Activated CD4-positive, alpha-beta T cell treated with anti-CD3 and anti-CD28 coated beads, Interleukin-2, Interleukin-4, amounts not matched to agents 100 ng/mL and 50 ng/mL, durations not matched to agents 16 hours and 8 hours (primary cell): ENCODE measurements at regions not wholly inside any gene's neighbourhood (a gene's known extent, or its start where the extent isn't known, plus 50 kb on each side); places are given as distances from the start of the nearest gene placed in this dataset.

Experiments used
- DNase-seq: peaks from one replicate; pipeline ENCODE4 v3.0.0-alpha.2; 2020; ENCODE audit warnings: low spot score

DNA sequence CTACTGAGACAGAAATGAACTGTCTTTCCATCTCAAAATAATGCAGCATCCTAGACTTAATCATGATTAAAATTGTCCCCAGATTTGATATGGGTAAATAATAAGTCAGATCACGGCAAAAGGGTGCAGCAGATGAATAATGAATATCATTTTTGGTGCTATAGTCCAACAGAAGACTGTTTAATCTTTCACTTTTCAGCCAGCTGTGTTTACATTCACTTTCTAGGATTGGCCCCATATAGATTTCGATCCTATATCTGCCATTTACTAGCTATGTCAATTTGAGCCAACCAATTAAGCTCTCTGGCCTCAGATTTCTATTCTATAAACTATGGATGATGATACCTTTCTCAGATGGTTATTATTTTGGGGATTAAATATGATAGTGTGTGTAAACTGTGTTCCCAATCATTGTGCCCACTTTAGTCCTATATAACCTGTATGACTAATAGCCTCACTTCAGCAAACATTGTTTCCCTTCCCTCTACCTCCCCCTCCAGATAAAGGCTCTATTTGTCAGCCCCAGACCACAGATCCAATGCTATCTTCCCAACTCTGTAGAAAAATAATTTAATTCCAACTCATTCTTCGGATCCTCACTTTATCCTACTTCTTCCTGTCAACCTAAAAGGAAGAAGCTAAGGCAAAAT lies 53.6 kb upstream of the NT5E start:
- DNase-seq, result no peak

DNA sequence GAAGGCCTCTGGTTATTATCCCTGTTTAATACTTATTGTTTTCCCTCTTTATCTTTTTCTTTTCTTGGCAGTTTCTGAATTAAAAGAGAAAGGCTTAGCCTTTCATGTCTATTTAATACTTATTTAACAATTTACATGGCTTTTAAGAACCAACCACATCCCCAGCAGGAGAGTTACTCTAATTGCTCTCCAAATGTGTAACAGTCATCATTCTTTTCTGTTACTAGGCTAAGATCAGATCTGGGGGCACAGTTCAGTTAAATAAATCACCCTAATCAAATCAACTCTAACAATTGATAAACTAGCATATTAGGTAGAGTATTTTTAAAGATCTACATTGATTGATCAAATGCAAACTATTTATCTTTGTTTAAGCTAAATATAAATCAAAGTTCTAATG lies 54.1 kb upstream of the NT5E start:
- no peak for DNase-seq

DNA sequence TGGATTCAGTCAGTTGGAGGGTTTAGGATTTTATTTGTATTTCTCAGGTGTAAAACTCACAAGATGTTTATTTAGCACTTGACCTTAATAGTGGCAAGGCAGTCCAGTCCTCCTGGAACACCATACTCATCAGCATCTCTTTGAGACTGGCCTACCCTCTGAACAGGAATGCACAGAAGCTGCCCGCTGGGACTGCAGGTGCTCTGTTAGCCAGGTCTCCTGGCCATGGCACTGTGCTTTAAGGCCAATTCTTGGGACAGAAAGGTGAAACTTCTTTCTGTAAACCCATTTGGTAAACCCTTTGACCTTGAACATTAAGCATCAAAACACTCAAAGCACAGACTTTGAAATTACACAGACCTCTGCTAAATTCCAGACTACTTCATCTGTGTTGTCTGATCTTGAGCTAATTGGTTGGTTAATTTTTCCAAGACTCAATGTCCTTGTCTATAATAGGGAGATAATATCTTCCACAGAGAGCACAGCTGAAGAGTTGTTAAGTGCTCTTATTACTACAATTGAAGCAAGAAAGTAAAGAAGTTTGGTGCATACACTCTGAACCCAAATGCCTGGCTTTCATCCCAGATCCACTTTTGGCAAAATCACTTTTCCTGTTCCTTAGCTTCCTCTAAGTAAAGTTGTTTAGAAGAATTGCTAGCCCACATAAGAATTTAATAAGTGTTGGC lies 54.9 kb upstream of the NT5E start:
- DNase-seq, result no peak

DNA sequence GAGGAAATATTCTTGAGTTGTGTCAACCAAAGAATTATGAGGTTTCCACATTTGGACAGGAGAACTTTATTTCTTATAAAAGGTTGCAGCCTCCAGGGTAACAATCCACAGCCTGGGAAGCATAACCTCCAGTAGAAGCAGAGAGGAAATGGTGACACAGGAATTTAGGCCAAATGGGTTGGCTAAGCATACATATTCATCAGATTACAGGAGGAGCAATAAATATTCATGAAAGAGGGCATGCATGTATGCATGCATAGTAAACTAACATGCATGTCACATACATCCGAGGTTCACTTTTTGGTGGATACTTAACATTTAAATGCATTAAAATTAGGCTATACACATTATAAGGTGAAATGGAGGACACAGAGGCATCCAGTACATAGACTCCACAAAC lies 55.7 kb upstream of the NT5E start:
- DNase-seq, result no peak

DNA sequence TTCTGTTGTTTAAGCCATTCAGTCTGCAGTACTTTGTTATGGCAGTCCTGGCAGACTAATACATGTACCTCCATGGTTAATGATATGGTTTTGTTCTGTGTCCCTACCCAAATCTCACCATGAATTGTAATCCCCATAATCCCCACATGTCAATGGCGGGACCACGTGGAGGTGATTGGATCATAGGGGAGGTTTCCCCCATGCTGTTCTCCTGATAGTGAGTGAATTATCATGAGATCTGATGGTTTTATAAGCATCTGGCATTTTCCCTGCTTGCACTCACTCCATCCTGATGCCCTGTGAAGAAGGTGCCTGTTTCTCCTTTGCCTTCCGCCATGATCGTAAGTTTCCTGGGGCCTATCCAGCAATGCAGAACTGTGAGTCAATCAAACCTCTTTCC lies 57.5 kb upstream of the NT5E start:
- no peak for DNase-seq

DNA sequence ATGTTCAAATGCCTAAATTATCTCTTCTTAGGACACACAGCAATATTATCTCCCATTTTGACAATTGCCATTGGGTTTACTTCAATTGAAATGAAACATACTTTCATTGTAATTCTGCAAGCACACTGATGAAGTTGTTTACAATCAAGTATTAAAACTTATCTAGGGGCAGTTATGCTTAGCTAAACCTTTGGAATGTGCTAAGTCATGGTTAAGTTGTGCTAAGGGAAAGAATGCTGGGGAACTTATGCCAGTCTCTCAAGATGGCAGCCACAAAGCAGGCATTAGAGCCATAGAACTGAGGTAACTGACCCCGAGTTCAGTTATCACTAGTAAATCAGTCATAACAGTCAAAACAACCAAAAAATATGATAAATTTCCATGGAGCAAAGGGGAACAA lies 59.1 kb upstream of the NT5E start:
- no peak for DNase-seq

DNA sequence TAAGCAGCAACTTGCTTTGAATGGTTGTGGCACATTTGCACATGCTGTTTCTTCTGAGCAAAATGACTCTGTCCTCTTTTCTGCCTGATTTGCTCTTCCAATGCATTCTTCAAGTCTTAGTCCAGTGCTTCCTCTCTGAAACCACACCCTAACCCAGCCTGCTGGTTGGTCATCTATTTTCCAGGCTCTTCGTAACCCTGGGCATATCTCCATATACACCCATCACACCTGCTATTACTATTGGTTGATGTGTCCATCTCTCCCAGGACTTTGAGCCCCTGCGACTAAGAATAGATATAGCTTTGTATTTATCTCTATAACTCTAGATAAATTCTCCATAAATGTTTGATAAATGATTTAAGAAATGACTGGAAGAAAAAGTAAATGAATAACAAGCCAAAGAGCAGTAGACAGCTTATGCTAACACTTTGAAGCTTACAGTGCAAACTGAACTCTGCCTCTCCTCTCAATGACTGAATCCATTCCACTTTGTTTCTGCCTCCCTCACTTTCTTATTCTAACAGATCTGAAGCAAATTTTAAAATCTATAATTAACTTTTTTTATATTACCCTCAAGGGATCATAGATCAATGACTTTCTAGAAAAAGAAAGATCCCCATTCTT lies 59.7 kb upstream of the NT5E start:
- no peak for DNase-seq

DNA sequence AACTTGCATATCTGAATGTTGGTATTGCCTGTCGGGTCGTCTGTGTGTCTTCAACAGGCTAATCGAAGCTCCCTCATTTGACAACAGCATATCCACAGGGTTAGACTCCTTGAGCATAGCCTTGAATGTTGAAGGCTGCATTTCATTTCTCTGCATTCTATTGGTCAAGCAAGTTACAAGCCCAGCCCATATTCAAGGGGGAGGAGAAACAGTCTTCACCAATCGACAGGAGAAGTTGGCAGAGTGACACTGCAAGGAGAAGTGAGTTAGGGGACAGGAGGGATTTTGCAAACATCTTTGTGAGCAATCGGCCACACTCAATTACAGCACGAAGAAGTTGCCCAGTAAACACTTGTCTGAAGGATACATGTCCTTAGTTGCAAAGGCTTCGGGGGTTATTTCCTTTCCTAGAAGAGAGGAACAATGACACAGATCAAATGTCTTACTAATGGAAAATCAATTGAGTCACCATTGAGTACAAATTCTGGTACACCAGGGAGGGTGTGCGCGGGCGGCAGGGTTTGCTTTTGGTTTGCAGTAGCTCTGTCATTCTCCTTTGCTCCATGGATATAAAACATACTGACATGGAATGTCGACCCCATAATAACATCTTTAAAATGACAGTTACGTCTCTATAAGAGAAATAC lies 60.6 kb upstream of the NT5E start:
- DNase-seq, result no peak

DNA sequence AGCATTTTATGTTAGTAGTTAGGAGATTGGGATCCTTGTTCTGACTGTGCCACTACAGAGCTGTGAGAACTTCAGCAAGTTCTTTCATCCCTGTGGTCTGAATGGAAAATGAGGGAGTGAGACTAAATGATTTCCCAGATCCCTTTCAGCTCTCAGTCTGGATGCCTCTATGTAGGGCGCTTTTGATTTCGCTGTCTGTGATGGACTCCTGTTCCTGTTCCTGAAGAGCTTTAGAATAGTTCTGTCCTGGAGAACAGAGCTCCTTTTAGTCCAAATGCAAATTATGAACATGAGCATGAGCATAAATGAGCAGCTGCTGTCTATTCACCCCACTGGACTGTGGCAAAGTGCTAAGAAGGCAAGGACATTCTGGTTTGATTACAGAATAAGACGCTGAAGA lies 61.4 kb upstream of the NT5E start:
- DNase-seq, result no peak

DNA sequence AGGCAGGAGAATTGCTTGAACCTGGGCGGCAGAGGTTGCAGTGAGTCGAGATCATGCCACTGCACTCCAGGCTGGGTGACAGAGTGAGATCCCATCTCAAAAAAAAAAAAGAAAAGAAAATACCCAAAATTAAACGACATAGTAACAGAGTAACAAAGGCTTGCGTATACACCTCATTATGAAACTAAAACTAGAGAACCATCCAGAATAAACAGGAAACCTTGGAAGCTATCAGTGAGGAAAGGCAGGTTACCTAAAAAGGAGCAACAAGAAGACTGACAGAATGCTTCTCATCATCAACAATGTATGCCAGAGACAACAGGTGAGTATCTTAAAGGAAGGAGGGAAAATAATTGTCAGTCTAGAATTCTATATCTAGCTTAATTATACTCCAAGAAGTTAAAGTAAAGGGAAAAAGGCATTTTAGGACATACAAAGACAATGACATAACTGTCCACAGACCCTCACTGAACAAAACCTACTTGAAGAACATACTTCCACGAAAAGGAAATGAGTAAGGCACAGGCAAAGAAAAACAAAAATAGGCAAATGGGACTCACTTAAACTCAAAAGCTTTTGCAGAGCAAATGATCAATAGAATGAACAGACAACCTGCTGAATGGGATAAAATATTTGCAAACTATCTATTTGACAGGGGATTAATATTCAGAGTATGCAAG lies 64.1 kb upstream of the NT5E start:
- no peak for DNase-seq

DNA sequence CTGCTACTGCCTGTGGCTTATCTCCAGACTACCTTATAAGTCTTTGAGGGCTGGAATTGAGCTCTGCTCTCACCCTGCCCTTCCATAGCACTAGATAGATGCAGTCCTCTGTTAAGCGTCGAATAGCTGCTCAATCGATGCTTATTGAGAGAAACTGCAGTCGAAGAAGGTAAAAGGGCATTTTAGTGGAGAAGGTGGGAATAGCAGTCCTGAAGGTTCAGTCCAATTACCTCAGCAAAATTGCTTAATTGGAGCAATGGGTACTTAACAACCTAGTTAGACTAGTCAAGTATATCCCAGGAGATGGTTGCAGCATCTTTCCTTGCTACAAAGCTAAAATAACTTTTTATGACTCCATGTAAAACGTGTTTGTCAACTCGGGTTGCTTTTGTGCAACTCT lies 66.8 kb upstream of the NT5E start:
- DNase-seq, result no peak

DNA sequence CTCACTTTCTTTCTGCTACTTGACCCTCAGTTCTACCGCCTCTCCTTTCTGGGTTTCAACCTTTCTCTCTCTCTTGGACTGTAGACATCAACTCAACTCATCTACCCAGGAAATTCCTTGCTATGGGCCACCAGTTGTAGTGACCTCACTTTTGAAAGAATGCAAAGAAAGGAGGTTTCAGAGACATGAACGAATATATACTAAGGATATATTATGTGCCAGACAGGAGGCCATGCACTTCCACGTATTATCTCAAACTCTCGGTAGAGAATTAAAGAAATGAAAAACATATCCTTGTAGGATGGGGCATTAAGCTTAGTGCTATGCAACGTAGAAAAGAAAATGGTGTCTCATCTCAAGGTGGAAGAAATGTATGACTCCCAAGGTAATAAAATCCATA lies 67.3 kb upstream of the NT5E start:
- no peak for DNase-seq

DNA sequence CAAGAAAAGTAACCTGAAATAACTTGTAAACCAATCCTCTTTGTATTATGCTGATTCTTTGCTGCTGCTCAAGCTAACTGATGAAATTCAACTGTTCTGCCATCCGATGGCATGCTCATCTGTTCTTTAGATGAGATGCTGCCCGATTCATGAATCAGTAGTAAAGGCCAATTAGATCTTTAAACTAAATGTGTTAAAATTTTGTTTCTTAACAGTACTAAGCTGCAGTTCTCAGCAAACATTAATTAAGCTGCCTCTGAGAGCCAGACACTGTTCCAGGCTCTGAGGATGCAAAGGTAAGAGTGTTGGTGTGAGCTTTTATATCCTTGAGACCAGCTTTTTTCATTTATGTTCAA lies 77.0 kb upstream of the NT5E start:
- no peak for DNase-seq

DNA sequence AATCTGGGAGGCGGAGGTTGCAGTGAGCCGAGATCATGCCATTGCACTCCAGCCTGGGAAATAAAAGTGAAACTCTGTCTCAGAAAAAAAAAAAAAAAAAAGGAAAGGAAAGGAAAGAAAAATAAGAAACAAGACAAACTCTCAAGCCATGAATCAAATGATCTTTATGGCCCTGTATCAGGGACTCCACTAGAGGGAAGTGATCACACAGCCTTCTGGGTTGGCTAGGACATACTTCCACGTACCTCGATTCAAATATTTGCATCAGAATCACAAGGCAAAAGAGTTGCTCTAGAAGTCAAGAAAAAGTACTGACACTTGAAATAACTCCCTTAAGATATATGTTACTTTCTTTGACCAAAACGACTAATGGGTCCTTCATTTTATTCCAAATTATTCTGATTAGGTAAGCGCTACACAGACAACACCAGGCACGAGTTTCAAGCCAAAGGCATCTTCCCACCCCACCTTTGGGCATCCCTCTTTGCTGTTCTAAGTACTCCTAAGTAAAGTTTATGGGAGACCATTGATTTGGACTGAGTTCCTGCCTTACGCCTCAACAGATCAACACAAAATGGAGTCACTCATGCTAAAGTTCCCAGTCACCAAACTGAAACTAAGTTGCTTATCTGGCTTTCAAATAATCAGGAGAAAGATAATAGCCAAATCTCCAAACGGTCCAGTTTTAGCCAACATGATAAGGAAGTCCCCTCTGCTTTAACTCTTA lies 77.5 kb upstream of the NT5E start:
- DNase-seq, result no peak

DNA sequence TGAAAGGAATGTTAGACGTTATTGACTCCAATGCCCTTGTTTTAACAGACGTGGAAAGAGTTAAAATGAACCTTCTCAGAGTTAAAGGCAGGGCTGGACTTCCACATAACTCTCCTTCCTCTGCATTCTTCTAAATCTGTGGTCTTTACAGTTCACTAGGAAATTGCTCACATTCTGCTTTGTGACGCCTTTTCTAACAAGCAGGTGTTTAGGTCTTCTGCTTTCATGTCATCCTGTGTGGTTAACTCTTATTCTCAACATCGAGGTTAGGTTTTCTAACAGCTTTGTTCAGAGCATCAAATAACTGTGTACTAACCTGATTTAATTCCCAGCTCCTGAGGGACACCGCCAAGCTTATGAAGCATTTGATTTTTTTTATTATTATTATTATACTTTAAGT lies 81.3 kb upstream of the NT5E start:
- no peak for DNase-seq

DNA sequence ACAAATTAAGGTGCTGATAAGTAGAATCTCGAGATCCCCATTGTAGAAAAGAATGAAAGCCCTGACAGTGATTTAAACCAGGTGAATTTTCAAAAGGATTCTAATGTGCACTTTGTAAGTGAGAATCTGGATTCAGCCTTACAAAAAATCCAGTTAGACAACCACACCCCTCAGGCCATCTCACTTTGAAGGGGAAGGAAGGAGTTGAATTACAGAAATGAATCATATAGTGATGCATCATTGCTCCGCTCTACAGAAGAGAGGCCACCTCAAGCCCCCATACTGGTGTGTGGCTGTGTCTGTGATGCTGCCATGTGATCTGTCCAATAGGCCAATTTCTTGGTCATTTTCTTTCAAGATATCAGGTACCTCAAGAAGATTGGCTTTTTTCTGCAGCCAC lies 85.5 kb upstream of the NT5E start:
- no peak for DNase-seq

DNA sequence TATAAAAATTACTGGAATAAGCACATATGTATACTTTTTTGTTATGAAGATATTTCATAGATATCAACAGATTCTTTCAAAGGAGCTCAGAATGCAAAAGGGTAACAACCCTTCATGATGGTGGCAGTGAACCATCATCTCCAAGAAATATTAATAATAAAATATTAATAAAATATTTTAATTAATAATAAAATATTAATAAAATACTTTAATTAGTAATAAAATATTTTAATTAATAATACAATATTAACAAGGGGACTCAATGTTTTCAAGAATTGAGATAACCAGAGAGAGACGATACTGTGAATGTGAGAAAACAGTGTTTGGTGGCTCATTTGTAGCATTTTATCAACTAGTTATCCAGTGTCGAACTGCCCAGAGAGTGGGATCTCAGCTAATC lies 86.0 kb upstream of the NT5E start:
- DNase-seq, result no peak

DNA sequence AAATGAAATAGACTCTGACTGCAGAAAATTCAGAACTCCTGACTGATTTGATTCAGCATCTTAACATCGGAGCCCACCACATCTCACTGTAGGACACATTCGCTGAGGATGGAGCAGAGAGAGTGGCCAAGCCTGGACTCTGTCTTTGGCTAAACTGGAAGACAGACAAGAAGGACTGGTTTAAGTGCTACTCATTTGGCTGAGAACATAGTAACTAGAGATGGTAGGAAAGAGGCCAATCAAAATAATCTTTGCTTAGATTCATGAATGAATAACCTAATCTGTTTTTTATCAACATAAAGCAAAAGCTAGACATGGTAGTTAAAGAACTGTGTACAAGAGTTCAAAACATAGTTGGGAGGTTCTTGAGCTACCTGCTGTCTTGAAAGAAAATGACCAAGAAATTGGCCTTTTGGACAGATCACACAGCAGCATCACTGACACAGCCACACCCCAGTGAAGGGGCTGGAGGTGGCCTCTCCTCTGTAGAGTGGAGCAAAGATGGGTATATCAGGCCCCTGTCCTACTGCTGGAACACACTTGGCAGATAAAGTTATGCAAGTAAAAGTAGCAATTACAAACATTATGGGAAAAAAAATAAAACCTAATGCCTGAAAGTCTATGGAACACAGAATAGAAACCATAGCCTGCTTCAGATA lies 87.1 kb upstream of the NT5E start:
- DNase-seq, result no peak

DNA sequence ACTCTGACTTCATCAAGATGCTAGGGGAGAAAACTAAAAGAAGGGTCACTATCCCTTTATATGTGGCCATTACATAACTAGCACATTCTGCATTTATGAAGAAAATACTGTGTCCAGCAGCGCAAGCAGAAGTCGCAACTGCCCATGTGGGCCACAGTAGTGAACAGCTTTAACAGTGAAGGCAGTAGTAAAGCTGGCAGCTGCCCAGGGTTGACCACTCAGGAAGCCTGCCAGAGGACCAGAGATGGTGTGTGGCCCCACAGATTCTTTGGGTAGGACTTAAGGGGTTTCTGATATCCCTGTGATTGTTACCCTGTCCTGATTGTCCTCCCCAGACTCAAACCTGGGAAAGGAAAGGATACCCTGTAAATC lies 88.3 kb upstream of the NT5E start:
- no peak for DNase-seq

DNA sequence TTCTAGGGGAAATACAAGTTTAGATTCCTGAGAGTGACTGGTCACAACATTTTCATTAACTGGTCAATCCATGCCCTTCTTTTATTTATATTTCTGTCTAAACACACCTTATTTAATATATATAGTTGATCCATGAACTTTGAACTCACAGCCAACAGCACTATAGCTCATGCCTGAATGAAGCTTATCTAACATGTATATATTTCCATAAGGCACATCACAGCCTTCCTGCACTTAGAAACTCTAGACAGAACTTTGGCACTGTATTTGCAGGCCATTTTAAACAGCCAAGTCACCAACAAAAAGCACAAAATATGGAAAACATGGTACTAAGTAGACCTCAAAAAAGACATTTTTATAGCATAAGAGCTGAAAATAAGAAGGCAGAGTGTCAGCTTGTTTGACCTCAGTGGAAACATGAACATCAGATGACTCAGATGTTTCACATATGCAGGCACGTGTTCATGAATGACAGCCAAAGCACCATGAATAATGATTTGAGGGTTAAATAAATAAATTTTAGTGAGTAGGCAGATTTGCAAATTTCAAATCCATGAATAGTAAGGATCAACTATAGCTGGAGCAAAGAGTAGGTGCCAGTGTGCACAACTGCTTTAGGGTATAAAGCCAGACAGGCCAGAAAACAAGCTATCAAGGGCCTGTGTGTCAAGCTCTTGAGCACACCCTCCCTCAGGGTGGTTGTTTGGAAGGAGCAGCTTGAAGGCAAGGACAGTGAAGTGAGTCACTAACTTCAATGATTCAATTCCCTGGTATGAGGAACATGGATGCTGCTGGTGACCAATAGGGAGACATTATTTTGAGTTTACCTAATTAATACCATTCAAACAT lies 88.9 kb upstream of the NT5E start:
- no peak for DNase-seq

DNA sequence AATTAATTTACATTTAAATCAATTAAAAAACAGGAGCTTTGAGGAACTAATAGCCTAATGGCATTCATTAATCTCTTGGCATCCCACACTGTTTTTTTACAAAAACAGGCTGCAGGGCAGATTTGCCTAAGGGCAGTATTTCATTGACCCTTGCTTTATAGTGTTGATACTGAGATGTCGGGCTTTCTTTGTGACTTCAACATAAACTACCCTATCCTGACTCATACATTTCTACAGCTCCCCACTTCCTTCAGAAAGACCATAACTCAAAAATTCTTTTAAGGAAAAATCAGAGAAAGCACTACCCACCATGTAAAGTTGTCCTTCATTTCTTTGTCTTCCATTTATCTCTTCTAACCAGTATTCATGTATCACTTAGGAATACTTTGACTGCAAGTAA lies 92.2 kb upstream of the NT5E start:
- DNase-seq, result no peak
